Upper lobe of right lung (tissue), 1 donor: ENCODE measurements at regions not wholly inside any gene's neighbourhood (a gene's known extent, or its start where the extent isn't known, plus 50 kb on each side); places are given as distances from the start of the nearest gene placed in this dataset.

ENCODE experiments used
- ATAC-seq: fragments of 200-7000 bp; cut with Tn5 transposase; one replicate; pipeline ENCODE4 v1.9.1; 2020; ENCODE audit warnings: mild to moderate bottlenecking, moderate library complexity
- DNase-seq: peaks from one replicate; pipeline ENCODE4 v3.0.0-alpha.2; 2020
- H3K27ac ChIP-seq: fragments of 200-600 bp; one replicate; pipeline ENCODE4 v1.8.0; 2022
- H3K27me3 ChIP-seq: fragments of 200-600 bp; one replicate; pipeline ENCODE4 v1.8.0; 2022; ENCODE audit warnings: mild to moderate bottlenecking
- H3K36me3 ChIP-seq: fragments of 200-600 bp; one replicate; pipeline ENCODE4 v1.8.0; 2022
- H3K4me1 ChIP-seq: fragments of 200-600 bp; one replicate; pipeline ENCODE4 v1.8.0; 2022
- H3K4me3 ChIP-seq: fragments of 200-600 bp; one replicate; pipeline ENCODE4 v1.8.0; 2022; ENCODE audit warnings: mild to moderate bottlenecking
- H3K9me3 ChIP-seq: fragments of 200-600 bp; one replicate; pipeline ENCODE4 v1.8.0; 2022
- CTCF ChIP-seq: fragments of 200-600 bp; IDR thresholded peaks from one replicate; pipeline ENCODE4 v1.8.0; 2022; ENCODE audit warnings: antibody characterized with exemption
- intact Hi-C: fragments of 100-400 bp; cut with DNase I; formaldehyde crosslinking; loops from one replicate; pipeline ENCODE4 v1.11.0; 2022
- donor health status: DM: no; HTN: yes; CAD: no; lungs with severe emphysema.

DNA sequence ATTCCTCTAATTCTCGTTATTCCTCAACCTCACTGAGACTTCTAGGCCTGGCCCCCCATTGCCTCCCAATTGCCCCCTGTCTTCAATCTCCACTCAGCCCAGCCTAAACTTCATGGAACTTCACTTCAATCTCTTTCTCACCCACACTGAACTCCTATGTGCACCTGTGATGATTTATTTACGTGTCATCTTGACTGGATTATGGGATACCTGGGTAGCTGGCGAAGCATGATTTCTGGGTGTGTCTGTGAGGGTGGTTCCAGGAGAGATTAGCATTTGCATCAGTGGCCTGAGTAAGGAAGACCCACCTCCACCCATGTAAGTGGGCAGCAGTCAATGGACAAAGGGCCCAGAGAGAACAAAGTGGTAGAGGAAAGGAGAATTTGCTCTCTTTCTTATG, 587.0 kb downstream of the NPHP4 start:
- ATAC-seq (no peak), DNase-seq (no peak)
- no peaks in the 10 kb centered on the region for H3K36me3 ChIP-seq
- no peak overlapping the region for H3K4me3 ChIP-seq
- no peaks in the 10 kb centered on the region for H3K4me1 ChIP-seq
- H3K27ac ChIP-seq, result no peak overlapping the region
- no peak for TF ChIP-seq CTCF
- intact Hi-C loops, result no loop called here
- no peaks in the 10 kb centered on the region for H3K9me3 ChIP-seq
- H3K27me3 ChIP-seq, result no peaks in the 10 kb centered on the region

- ATAC-seq, result peak; percentile 30
- H3K9me3 ChIP-seq, result no peaks in the 10 kb centered on the region
Observed at GRCh38 chr1:5404412-5405203, 587.6 kb downstream of the NPHP4 start.

GRCh38 chr1:5403935-5404334, 588.3 kb downstream of the NPHP4 start:
- DNase-seq (no peak), ATAC-seq (peak; percentile 6)
- Histone ChIP-seq H3K36me3 (no peaks in the 10 kb centered on the region), H3K4me1 (no peaks in the 10 kb centered on the region), H3K27me3 (no peaks in the 10 kb centered on the region), H3K27ac (no peak overlapping the region), H3K4me3 (no peak overlapping the region), H3K9me3 (no peaks in the 10 kb centered on the region)
- TF ChIP-seq CTCF, result no peak
- intact Hi-C loops, result no loop called here

More at GRCh38 chr1:5404412-5405203, 587.6 kb downstream of the NPHP4 start:
- H3K27ac ChIP-seq, result no peak overlapping the region
- TF ChIP-seq CTCF, result no peak
- intact Hi-C loops, result no loop called here
- no peaks in the 10 kb centered on the region for H3K4me1 ChIP-seq
- H3K4me3 ChIP-seq, result no peak overlapping the region
- no peaks in the 10 kb centered on the region for H3K27me3 ChIP-seq
- DNase-seq, result no peak
- H3K36me3 ChIP-seq, result no peaks in the 10 kb centered on the region

DNA sequence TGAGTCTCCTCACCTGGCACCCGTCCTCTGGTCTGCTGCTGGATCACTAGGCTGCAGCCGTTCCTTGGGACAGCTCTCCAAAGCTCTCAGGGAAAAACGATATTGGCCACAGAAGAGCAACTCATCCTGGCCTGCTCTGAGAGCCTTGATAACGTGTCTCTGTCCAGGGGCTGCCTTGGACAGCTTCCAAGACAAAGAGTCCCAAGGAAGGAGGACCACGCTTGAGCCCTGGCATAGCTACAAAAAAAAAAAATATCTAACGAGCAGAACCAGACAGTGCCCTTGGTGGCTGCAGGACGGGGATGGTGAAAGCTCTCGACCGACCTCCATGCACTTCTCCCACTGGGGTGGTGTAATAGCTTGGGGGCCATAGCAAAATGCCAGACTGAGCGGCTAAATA, 589.6 kb downstream of the NPHP4 start:
- Histone ChIP-seq H3K36me3 (no peaks in the 10 kb centered on the region), H3K27ac (no peak overlapping the region), H3K9me3 (no peaks in the 10 kb centered on the region), H3K4me3 (no peak overlapping the region), H3K27me3 (no peaks in the 10 kb centered on the region), H3K4me1 (no peaks in the 10 kb centered on the region)
- no peak for ATAC-seq
- no peak for TF ChIP-seq CTCF
- no peak for DNase-seq
- intact Hi-C loops, result no loop called here

- TF ChIP-seq CTCF, result no peak
- H3K27ac ChIP-seq, result no peak overlapping the region
- H3K4me3 ChIP-seq, result no peak overlapping the region
- H3K27me3 ChIP-seq, result peaks cover 7% of the 10 kb centered on the region
- intact Hi-C loops, result no loop called here
- no peaks in the 10 kb centered on the region for H3K36me3 ChIP-seq
- ATAC-seq (no peak), DNase-seq (no peak)
- no peaks in the 10 kb centered on the region for H3K9me3 ChIP-seq
- no peaks in the 10 kb centered on the region for H3K4me1 ChIP-seq
Observed at GRCh38 chr1:5399771-5400170, 592.5 kb downstream of the NPHP4 start.
